Type B pancreatic cell (in vitro differentiated cells): ENCODE measurements at regions not wholly inside any gene's neighbourhood (a gene's known extent, or its start where the extent isn't known, plus 50 kb on each side); places are given as distances from the start of the nearest gene placed in this dataset.
A peak's percentile ranks its signal among the peaks of the same experiment; 100 is the strongest.
"Not testable (repeated sequence)": the region's sequence is repeated elsewhere in the genome, so short reads cannot be mapped to it uniquely, and the experiment has no call there.

Experiments used
- DNase-seq: peaks from one replicate; pipeline ENCODE4 v3.0.0; 2021; ENCODE audit warnings: mixed read lengths; ENCODE audit not compliant: unreplicated experiment; ENCODE audit errors: extremely low spot score
- H3K27ac Mint-ChIP-seq: 2 replicates; pipeline ENCODE4 v1.8.0; 2021; ENCODE audit warnings: mild to moderate bottlenecking, mixed read lengths
- H3K27me3 Mint-ChIP-seq: 2 replicates; pipeline ENCODE4 v1.8.0; 2021; ENCODE audit warnings: mixed read lengths
- H3K36me3 Mint-ChIP-seq: 2 replicates; pipeline ENCODE4 v1.8.0; 2021; ENCODE audit warnings: mixed read lengths
- H3K4me1 Mint-ChIP-seq: one replicate; pipeline ENCODE4 v1.8.0; 2021; ENCODE audit warnings: mixed read lengths; ENCODE audit not compliant: unreplicated experiment
- H3K4me3 Mint-ChIP-seq: 2 replicates; pipeline ENCODE4 v1.8.0; 2021; ENCODE audit warnings: mild to moderate bottlenecking, mixed read lengths
- H3K9me3 Mint-ChIP-seq: 2 replicates; pipeline ENCODE4 v1.8.0; 2021; ENCODE audit warnings: mixed read lengths
- TF ChIP-seq, protein P1 (sequence below): fragments of 200-600 bp; sonication (generic); conservative IDR thresholded peaks from 2 replicates; pipeline ENCODE4 v1.5.0; 2021; ENCODE audit warnings: antibody characterized with exemption, mild to moderate bottlenecking

DNA sequence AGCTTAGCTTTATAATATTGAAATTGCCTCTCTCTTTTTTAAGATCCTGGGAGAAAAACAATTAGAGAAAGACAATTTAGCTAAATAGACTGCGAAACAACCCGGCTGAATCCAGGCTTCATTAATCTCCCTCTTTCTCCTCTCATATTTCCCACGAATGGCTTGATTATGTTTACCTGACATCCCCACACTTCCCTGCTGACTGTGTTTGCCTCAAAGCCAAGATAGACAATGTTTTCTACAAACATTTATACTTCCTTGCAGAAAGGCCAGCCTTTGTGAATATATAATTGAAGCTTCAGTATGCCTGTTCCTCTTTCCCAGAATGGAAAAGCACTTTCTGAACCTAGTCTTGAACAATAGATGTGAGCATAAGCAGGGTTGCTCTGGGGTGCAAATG lies 566.8 kb downstream of the PDHA2 start:
- H3K9me3 Mint-ChIP-seq = no peaks in the 10 kb centered on the region
- peaks cover 14% of the 10 kb centered on the region for H3K4me1 Mint-ChIP-seq
- DNase-seq = no peak
- H3K4me3 Mint-ChIP-seq = no peak overlapping the region
- H3K27me3 Mint-ChIP-seq = no peaks in the 10 kb centered on the region
- H3K27ac Mint-ChIP-seq = no peak overlapping the region
- H3K36me3 Mint-ChIP-seq = peaks cover 3% of the 10 kb centered on the region
- TF ChIP-seq, protein P1, sequence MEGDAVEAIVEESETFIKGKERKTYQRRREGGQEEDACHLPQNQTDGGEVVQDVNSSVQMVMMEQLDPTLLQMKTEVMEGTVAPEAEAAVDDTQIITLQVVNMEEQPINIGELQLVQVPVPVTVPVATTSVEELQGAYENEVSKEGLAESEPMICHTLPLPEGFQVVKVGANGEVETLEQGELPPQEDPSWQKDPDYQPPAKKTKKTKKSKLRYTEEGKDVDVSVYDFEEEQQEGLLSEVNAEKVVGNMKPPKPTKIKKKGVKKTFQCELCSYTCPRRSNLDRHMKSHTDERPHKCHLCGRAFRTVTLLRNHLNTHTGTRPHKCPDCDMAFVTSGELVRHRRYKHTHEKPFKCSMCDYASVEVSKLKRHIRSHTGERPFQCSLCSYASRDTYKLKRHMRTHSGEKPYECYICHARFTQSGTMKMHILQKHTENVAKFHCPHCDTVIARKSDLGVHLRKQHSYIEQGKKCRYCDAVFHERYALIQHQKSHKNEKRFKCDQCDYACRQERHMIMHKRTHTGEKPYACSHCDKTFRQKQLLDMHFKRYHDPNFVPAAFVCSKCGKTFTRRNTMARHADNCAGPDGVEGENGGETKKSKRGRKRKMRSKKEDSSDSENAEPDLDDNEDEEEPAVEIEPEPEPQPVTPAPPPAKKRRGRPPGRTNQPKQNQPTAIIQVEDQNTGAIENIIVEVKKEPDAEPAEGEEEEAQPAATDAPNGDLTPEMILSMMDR = no peak

DNA sequence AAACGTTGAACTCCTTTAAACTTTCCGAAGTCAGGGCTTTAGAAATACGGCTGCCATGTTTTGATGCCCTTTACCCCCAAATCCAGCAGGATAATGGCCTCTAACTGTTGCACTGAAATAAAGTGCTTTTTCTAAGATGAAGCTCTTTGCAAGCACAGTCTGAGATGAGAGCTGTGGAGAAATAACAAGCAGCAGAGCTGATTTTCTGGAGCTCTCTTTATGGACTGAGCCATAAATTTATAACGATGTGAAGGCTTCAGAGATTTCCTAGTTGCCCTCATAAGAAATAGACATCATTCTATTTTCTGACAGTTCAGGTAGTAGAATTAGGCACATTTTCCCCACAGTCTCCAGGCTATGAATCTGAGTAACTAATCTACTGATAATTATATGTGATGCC lies 567.3 kb downstream of the PDHA2 start:
- Mint-ChIP-seq H3K4me1 (peaks cover 14% of the 10 kb centered on the region), H3K27me3 (no peaks in the 10 kb centered on the region), H3K27ac (no peak overlapping the region), H3K36me3 (peaks cover 3% of the 10 kb centered on the region), H3K9me3 (no peaks in the 10 kb centered on the region), H3K4me3 (no peak overlapping the region)
- TF ChIP-seq, protein P1 = no peak
- no peak for DNase-seq

DNA sequence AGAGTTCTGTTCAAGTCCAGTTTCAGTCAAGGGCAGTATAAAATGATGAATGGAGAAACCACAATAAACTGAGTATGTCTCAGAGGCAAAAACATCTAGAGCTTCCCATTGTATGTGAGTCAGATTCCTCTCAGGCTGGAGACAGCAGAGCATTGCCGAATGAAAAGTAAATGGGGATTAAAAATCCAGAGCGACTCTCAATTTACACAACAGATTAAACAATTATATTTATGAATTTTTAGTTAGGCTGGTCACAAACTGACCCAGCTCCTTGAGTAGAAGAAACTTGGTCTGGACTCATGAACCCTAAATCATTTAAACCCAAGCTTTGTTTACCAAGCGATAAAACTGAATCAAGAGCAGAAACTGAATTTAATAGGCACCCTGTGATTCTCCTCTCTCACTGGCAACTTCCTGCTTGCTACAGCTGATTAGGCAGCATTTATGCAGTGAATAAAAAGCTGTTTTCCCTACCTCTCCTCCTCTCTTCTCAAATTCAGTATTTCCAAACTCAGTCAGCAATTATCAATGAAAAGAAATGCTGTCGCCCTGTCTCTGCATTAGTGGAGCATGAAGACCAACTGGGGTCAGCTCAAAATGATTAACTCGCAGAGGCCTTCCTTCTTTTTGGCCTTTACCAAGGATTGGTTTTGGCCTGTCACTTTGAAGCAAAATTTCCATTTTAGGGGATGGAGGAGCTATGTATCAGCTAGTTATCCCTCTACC lies 568.0 kb downstream of the PDHA2 start:
- no peaks in the 10 kb centered on the region for H3K27me3 Mint-ChIP-seq
- peaks cover 14% of the 10 kb centered on the region for H3K4me1 Mint-ChIP-seq
- H3K4me3 Mint-ChIP-seq = peak overlapping the region; percentile 21
- peaks cover 3% of the 10 kb centered on the region for H3K36me3 Mint-ChIP-seq
- TF ChIP-seq, protein P1 = no peak
- no peak overlapping the region for H3K27ac Mint-ChIP-seq
- no peaks in the 10 kb centered on the region for H3K9me3 Mint-ChIP-seq
- no peak for DNase-seq

DNA sequence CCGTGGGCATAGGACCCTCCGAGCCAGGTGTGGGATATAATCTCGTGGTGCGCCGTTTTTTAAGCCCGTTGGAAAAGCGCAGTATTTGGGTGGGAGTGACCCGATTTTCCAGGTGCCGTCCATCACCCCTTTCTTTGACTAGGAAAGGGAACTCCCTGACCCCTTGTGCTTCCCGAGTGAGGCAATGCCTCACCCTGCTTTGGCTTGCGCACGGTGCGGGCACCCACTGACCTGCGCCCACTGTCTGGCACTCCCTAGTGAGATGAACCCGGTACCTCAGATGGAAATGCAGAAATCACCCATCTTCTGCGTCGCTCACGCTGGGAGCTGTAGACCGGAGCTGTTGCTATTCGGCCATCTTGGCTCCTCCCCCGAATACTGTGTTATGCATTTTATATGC lies 575.0 kb downstream of the PDHA2 start:
- H3K36me3 Mint-ChIP-seq, H3K4me1 Mint-ChIP-seq, H3K27me3 Mint-ChIP-seq, H3K4me3 Mint-ChIP-seq, H3K9me3 Mint-ChIP-seq, DNase-seq, H3K27ac Mint-ChIP-seq: not testable (repeated sequence)

DNA sequence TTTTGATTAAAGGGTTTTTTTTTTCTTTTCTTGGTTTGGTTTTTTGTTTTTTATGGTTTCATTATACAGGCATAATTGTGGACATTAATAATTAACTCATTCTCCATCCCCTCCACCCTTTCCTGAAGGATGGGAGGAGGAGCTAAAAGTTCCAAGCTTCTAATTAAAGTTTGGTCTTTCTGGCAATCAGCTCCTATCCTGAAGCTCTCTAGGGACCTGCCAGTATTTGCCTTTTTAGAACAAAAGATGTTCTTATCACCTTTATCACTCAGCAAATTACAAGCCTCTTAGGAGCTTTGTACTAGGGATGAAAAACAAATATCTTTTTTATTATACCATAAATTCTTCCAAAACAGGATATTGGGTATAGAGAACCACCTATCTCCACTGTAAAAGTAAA lies 589.8 kb downstream of the PDHA2 start:
- no peaks in the 10 kb centered on the region for H3K36me3 Mint-ChIP-seq
- no peak overlapping the region for H3K27ac Mint-ChIP-seq
- H3K4me1 Mint-ChIP-seq = peaks cover 6% of the 10 kb centered on the region
- H3K27me3 Mint-ChIP-seq = no peaks in the 10 kb centered on the region
- DNase-seq = no peak
- peaks cover 4% of the 10 kb centered on the region for H3K9me3 Mint-ChIP-seq
- TF ChIP-seq, protein P1 = no peak
- H3K4me3 Mint-ChIP-seq = no peak overlapping the region

DNA sequence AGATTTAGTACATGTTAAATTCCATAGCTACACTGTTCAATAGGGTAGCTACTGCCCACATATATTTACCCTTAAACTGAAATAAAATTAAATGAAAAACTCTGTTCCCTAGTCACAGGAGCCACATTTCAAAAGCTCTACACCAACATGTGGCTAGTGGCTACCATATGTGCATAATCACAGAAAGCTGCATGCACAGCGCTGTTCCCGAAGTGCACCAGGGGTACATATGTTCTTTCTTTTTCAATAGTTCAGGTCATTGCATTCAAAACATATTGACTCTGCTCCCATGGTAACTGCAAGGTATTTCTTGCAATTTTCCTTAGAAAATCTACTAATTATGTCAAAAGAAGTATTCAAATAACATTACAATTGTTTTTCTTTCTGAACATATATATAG lies 591.2 kb downstream of the PDHA2 start:
- Mint-ChIP-seq H3K4me3 (no peak overlapping the region), H3K36me3 (no peaks in the 10 kb centered on the region), H3K9me3 (peaks cover 4% of the 10 kb centered on the region), H3K27ac (no peak overlapping the region), H3K27me3 (no peaks in the 10 kb centered on the region), H3K4me1 (peaks cover 6% of the 10 kb centered on the region)
- TF ChIP-seq, protein P1 = no peak
- DNase-seq = no peak
